ENCODE measurements at regions not wholly inside any gene's neighbourhood (a gene's known extent, or its start where the extent isn't known, plus 50 kb on each side); places are given as distances from the start of the nearest gene placed in this dataset.

GRCh38 chr5:173517648-173518047 is 98.8 kb downstream of the BOD1 start:
- Histone ChIP-seq H3K4me3 (no peak overlapping the region), H3K27ac (no peak overlapping the region), H3K4me1 (replicated peaks in 1 of 2) (no peaks in the 10 kb centered on the region)
- 0 to 83% (median 49%) methylated on average over 1 to 3 of the region's 3 CpGs for WGBS, 10 experiments
- ATAC-seq (replicated peaks in 6 of 8), result no peak
- in situ Hi-C loops (cut with MboI; ENCODE audit: low pct_unique_long_range_greater_than_20kb in 2 of 9, low sequenced_read_pairs in 9 of 9, unreplicated experiment in 9 of 9), result no loop called here

GRCh38 chr5:173515526-173515925 is 100.9 kb downstream of the BOD1 start:
- 0 to 57% (median 0%) methylated on average over 1 of the region's 1 CpG; no CpG with 5 or more reads in 5 of the 10 experiments for WGBS, 10 experiments
- Histone ChIP-seq H3K4me3 (no peak overlapping the region), H3K27ac (no peak overlapping the region), H3K4me1 (replicated peaks in 1 of 2) (no peaks in the 10 kb centered on the region)
- in situ Hi-C loops (cut with MboI; ENCODE audit: low pct_unique_long_range_greater_than_20kb in 2 of 9, low sequenced_read_pairs in 9 of 9, unreplicated experiment in 9 of 9), result no loop called here
- no peak for ATAC-seq (replicated peaks in 6 of 8)

DNA sequence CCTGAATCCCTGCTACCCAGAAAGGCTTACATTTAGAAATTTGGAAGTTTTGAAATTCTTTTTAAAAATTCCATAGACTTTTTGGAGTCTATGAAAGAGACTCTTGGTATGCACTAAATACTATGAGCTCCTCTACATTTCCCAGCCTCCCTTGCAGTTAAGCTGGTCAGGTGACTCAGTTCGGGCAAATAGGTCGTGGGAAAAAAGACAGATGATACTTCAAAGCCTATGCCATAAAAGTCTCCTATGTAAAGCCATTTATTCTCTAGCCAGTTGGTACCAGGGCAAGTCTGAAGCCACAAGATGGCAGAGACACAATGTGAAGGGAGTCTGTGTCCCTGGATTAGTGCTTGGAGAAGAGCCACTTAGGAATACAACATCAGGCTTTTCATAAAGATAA is 101.8 kb downstream of the BOD1 start:
- no peak for ATAC-seq (replicated peaks in 6 of 8)
- H3K27ac ChIP-seq, result no peak overlapping the region
- H3K4me1 ChIP-seq (replicated peaks in 1 of 2), result no peaks in the 10 kb centered on the region
- in situ Hi-C loops (cut with MboI; ENCODE audit: low pct_unique_long_range_greater_than_20kb in 2 of 9, low sequenced_read_pairs in 9 of 9, unreplicated experiment in 9 of 9), result no loop called here
- H3K4me3 ChIP-seq, result no peak overlapping the region
- 0 to 93% (median 80%) methylated on average over 1 to 2 of the region's 2 CpGs; no CpG with 5 or more reads in 3 of the 10 experiments for WGBS, 10 experiments

- no peak for ATAC-seq (replicated peaks in 6 of 8)
Measured at GRCh38 chr5:173513521-173513991, 102.9 kb downstream of the BOD1 start.

GRCh38 chr5:173512637-173513435 is 103.6 kb downstream of the BOD1 start:
- in situ Hi-C loops (cut with MboI; ENCODE audit: low pct_unique_long_range_greater_than_20kb in 2 of 9, low sequenced_read_pairs in 9 of 9, unreplicated experiment in 9 of 9), result no loop called here
- no peaks in the 10 kb centered on the region for H3K4me1 ChIP-seq (replicated peaks in 1 of 2)
- no peak overlapping the region for H3K4me3 ChIP-seq
- WGBS, 10 experiments, result 50 to 93% (median 75%) methylated on average over 1 to 5 of the region's 5 CpGs; no CpG with 5 or more reads in 2 of the 10 experiments
- no peak overlapping the region for H3K27ac ChIP-seq
- ATAC-seq (replicated peaks in 6 of 8), result no peak

More at GRCh38 chr5:173513521-173513991, 102.9 kb downstream of the BOD1 start:
- no peaks in the 10 kb centered on the region for H3K4me1 ChIP-seq (replicated peaks in 1 of 2)
- H3K27ac ChIP-seq, result no peak overlapping the region
- in situ Hi-C loops (cut with MboI; ENCODE audit: low pct_unique_long_range_greater_than_20kb in 2 of 9, low sequenced_read_pairs in 9 of 9, unreplicated experiment in 9 of 9), result no loop called here
- no peak overlapping the region for H3K4me3 ChIP-seq

- no peak for ATAC-seq (replicated peaks in 6 of 8)
- 3 to 90% (median 75%) methylated on average over 2 to 3 of the region's 3 CpGs for WGBS, 10 experiments
- in situ Hi-C loops (cut with MboI; ENCODE audit: low pct_unique_long_range_greater_than_20kb in 2 of 9, low sequenced_read_pairs in 9 of 9, unreplicated experiment in 9 of 9), result no loop called here
Measured at GRCh38 chr5:173509060-173509459, 107.4 kb downstream of the BOD1 start.

GRCh38 chr5:173507171-173507570 is 109.3 kb downstream of the BOD1 start:
- WGBS, 10 experiments, result 57 to 100% (median 84%) methylated on average over 1 to 4 of the region's 5 CpGs; no CpG with 5 or more reads in 4 of the 10 experiments
- in situ Hi-C loops (cut with MboI; ENCODE audit: low pct_unique_long_range_greater_than_20kb in 2 of 9, low sequenced_read_pairs in 9 of 9, unreplicated experiment in 9 of 9), result no loop called here
- no peak overlapping the region for H3K27ac ChIP-seq
- no peak for ATAC-seq (replicated peaks in 6 of 8)
- no peak overlapping the region for H3K4me3 ChIP-seq
- H3K4me1 ChIP-seq (replicated peaks in 1 of 2), result no peaks in the 10 kb centered on the region

More at GRCh38 chr5:173509060-173509459, 107.4 kb downstream of the BOD1 start:
- Histone ChIP-seq H3K27ac (no peak overlapping the region), H3K4me3 (no peak overlapping the region), H3K4me1 (replicated peaks in 1 of 2) (no peaks in the 10 kb centered on the region)

- H3K27ac ChIP-seq, result no peak overlapping the region
- no peak for ATAC-seq (replicated peaks in 6 of 8)
- WGBS, 10 experiments, result 30 to 77% (median 67%) methylated on average over 2 to 3 of the region's 3 CpGs; no CpG with 5 or more reads in 5 of the 10 experiments
- no peak overlapping the region for H3K4me3 ChIP-seq
- no peaks in the 10 kb centered on the region for H3K4me1 ChIP-seq (replicated peaks in 1 of 2)
- in situ Hi-C loops (cut with MboI; ENCODE audit: low pct_unique_long_range_greater_than_20kb in 2 of 9, low sequenced_read_pairs in 9 of 9, unreplicated experiment in 9 of 9), result no loop called here
Measured at GRCh38 chr5:173505634-173506033, 110.8 kb downstream of the BOD1 start.

- 0 to 100% (median 88%) methylated on average over 2 to 11 of the region's 12 CpGs for WGBS, 10 experiments
- no peak overlapping the region for H3K4me3 ChIP-seq
- ATAC-seq (replicated peaks in 6 of 8), result no peak
- in situ Hi-C loops (cut with MboI; ENCODE audit: low pct_unique_long_range_greater_than_20kb in 2 of 9, low sequenced_read_pairs in 9 of 9, unreplicated experiment in 9 of 9), result no loop called here
- no peak overlapping the region for H3K27ac ChIP-seq
- peaks cover 0 to 11% of the 10 kb centered on the region in 2 donors for H3K4me1 ChIP-seq (replicated peaks in 1 of 2)
Measured at GRCh38 chr5:173501922-173502321, 114.5 kb downstream of the BOD1 start.

GRCh38 chr5:173501271-173501670 is 115.2 kb downstream of the BOD1 start:
- Histone ChIP-seq H3K4me1 (replicated peaks in 1 of 2) (peaks cover 0 to 11% of the 10 kb centered on the region in 2 donors), H3K4me3 (no peak overlapping the region), H3K27ac (no peak overlapping the region)
- ATAC-seq (replicated peaks in 6 of 8), result no peak
- in situ Hi-C loops (cut with MboI; ENCODE audit: low pct_unique_long_range_greater_than_20kb in 2 of 9, low sequenced_read_pairs in 9 of 9, unreplicated experiment in 9 of 9), result no loop called here
- WGBS, 10 experiments, result 0 to 85% (median 40%) methylated on average over 1 to 8 of the region's 8 CpGs; no CpG with 5 or more reads in 2 of the 10 experiments

DNA sequence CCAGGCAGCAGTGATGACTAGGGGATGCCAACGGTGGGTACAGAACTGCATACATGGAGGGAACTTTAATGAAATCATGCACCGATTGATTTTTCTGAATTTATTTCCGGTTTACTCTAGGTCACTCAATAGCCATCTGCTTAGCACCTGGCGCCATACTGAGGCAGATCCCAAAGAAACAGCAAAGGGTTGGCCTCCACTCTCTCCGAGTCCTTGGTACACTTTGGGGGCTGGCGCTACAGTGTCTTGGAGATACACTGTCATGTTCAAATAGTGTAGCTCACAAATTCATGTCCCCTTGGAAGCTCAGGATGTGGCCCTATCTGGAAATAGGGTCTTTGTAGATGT is 116.3 kb downstream of the BOD1 start:
- 74 to 100% (median 88%) methylated on average over 1 to 5 of the region's 6 CpGs; no CpG with 5 or more reads in 2 of the 10 experiments for WGBS, 10 experiments
- no peak overlapping the region for H3K27ac ChIP-seq
- H3K4me1 ChIP-seq (replicated peaks in 1 of 2), result peaks cover 0 to 11% of the 10 kb centered on the region in 2 donors
- in situ Hi-C loops (cut with MboI; ENCODE audit: low pct_unique_long_range_greater_than_20kb in 2 of 9, low sequenced_read_pairs in 9 of 9, unreplicated experiment in 9 of 9), result no loop called here
- no peak for ATAC-seq (replicated peaks in 6 of 8)
- H3K4me3 ChIP-seq, result no peak overlapping the region

- H3K4me1 ChIP-seq (replicated peaks in 1 of 2), result peaks cover 0 to 11% of the 10 kb centered on the region in 2 donors
- H3K4me3 ChIP-seq, result no peak overlapping the region
- in situ Hi-C loops (cut with MboI; ENCODE audit: low pct_unique_long_range_greater_than_20kb in 2 of 9, low sequenced_read_pairs in 9 of 9, unreplicated experiment in 9 of 9), result no loop called here
- no peak for ATAC-seq (replicated peaks in 6 of 8)
- H3K27ac ChIP-seq, result no peak overlapping the region
- 49 to 100% (median 80%) methylated on average over 1 to 6 of the region's 14 CpGs; no CpG with 5 or more reads in 1 of the 10 experiments for WGBS, 10 experiments
Measured at GRCh38 chr5:173499471-173500212, 116.8 kb downstream of the BOD1 start.

DNA sequence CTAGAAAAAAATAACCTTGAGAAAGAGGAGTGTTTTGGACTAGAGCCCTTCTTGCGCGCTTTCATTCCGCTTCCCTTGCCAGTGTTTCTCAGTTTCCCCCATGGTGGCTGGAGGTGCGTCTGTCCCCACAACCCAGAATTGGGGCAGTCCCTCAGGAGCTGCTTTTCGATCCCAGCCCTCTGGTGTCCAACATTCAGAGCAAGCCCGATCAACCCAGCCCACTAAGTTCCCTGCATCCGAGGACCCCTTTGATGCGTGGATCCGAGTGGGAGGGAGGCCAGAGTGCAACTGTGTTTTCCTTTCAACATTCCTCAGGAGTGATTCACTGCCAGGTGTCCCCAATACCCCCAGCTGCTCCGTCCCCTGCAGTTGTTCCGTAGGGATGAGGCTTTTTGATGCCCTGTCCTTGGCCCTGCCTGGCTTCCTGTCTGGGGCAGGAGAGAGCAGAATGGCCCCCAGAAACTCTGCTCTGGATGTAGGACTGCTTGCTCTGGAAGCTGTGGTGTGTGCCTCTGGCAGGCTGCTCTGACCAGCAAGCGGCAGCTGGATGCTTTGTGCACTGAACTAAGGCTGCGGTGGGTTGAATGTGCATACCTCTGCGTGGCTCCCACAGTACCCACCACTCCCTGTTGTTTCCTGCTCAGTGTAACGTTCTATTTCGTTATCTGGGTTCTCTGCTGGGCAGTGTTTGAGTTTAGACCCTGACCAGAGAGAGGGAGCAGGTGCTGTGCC is 117.5 kb downstream of the BOD1 start:
- in situ Hi-C loops (cut with MboI; ENCODE audit: low pct_unique_long_range_greater_than_20kb in 2 of 9, low sequenced_read_pairs in 9 of 9, unreplicated experiment in 9 of 9), result no loop called here
- Histone ChIP-seq H3K4me1 (replicated peaks in 1 of 2) (peaks cover 0 to 11% of the 10 kb centered on the region in 2 donors), H3K27ac (no peak overlapping the region), H3K4me3 (no peak overlapping the region)
- 20 to 100% (median 60%) methylated on average over 1 to 9 of the region's 16 CpGs; no CpG with 5 or more reads in 2 of the 10 experiments for WGBS, 10 experiments
- peak in 3 of 8 experiments; percentile 49 to 66 (median 55) for ATAC-seq (replicated peaks in 6 of 8)
